Right lobe of liver (tissue), 6 donors: ENCODE measurements at regions not wholly inside any gene's neighbourhood (a gene's known extent, or its start where the extent isn't known, plus 50 kb on each side); places are given as distances from the start of the nearest gene placed in this dataset.
A peak's percentile ranks its signal among the peaks of the same experiment; 100 is the strongest.

Source experiments
- ATAC-seq, 4 donors: fragments of 200-7000 bp; cut with Tn5 transposase; one replicate each; pipeline ENCODE4 v1.9.1; 2020; ENCODE audit warnings: mild to moderate bottlenecking in 4 of 4, moderate library complexity in 4 of 4
- DNase-seq, 3 donors: peaks; one replicate each; pipeline ENCODE4 v3.0.0-alpha.2; 2020
- H3K27ac ChIP-seq, 3 donors: fragments of 200-600 bp; one replicate each; pipeline ENCODE4 v1.8.0; 2022
- H3K27me3 ChIP-seq, 2 donors: fragments of 200-600 bp; one replicate each; pipeline ENCODE4 v1.8.0; 2022
- H3K36me3 ChIP-seq, 4 donors: fragments of 200-600 bp; sonication (generic) in 1 of 4; one replicate each; pipeline versions ENCODE4 v1.5.1 to v1.8.0; 2017 to 2022; ENCODE audit warnings: control low read depth in 1 of 4
- H3K4me1 ChIP-seq, 4 donors: fragments of 200-600 bp; sonication (generic) in 1 of 4; one replicate each; pipeline versions ENCODE4 v1.5.1 to v1.8.0; 2017 to 2022; ENCODE audit warnings: control low read depth in 1 of 4
- H3K4me3 ChIP-seq, 3 donors: fragments of 200-600 bp; one replicate each; pipeline ENCODE4 v1.8.0; 2022
- H3K9me3 ChIP-seq, 4 donors: fragments of 200-600 bp; sonication (generic) in 1 of 4; one replicate each; pipeline versions ENCODE4 v1.5.1 to v1.8.0; 2017 to 2022; ENCODE audit warnings: control low read depth in 1 of 4
- CTCF ChIP-seq, 4 donors: fragments of 200-600 bp in 3 of 4; fragments of 450-650 bp in 1 of 4; IDR thresholded peaks; one replicate each; pipeline versions ENCODE4 v1.5.1 to v1.8.0; 2016 to 2022; ENCODE audit warnings: antibody characterized with exemption in 4 of 4, mild to moderate bottlenecking in 2 of 4
- POLR2A ChIP-seq: fragments of 450-650 bp; IDR thresholded peaks from one replicate; pipeline ENCODE4 v1.6.1; 2017; ENCODE audit warnings: antibody characterized with exemption, mild to moderate bottlenecking
- WGBS: methylation state at CpG from one replicate; pipeline ENCODE4 v1.1.6; 2018; ENCODE audit warnings: low coverage, low lambda C conversion rate; ENCODE audit not compliant: insufficient coverage; ENCODE audit errors: missing lambda C conversion rate; 5-methylcytosine and 5-hydroxymethylcytosine counted together
- intact Hi-C, 2 donors: fragments of 100-400 bp; cut with DNase I; formaldehyde crosslinking; loops; one replicate each; pipeline versions ENCODE4 v1.11.2 to v1.14.1; 2022
- donor health status: DM: no; HTN: yes; CAD: no.
- donor health status: DM: no; HTN: no; CAD: no.
- donor health status: DM: no; HTN: no; CAD: no.
- donor health status: DM: no; HTN: yes; CAD: no.
- donor health status: DM: no; HTN: yes; CAD: no.

DNA sequence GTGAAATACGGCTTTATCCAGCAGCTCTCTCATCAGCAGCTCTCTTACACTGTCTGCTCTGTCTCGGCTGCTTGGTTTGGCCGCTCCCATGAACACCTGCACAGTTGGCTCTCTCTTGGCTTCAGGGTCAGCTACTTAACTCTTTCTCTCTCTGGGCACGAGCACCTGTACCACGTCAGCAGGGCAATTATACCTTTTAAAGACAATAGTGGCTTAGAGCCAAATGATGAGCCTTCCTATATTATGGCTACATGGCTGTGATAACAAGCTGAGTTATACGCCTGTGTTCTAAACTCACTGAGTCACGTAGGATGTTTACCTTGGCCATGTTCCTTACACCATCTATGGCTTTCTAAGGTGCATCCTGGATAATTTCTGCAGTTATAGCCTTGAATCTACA is 69.2 kb upstream of the CTNND2 start:
- 64% methylated on average over 5 of the region's 7 CpGs for WGBS

GRCh38 chr5:11963227-11963626 is 59.0 kb upstream of the CTNND2 start:
- DNase-seq (no peak), ATAC-seq (no peak)
- no peaks in the 10 kb centered on the region for H3K4me1 ChIP-seq
- no peak overlapping the region for H3K4me3 ChIP-seq
- H3K27ac ChIP-seq = no peak overlapping the region
- H3K36me3 ChIP-seq = no peaks in the 10 kb centered on the region
- no peaks in the 10 kb centered on the region for H3K27me3 ChIP-seq
- no peaks in the 10 kb centered on the region for H3K9me3 ChIP-seq
- no peak for TF ChIP-seq CTCF (IDR thresholded peaks at IDR 0.05)
- no peak for TF ChIP-seq POLR2A
- 85% methylated on average over 3 of the region's 3 CpGs for WGBS
- intact Hi-C loops = no loop called here

More for the DNA sequence above, 69.2 kb upstream of the CTNND2 start:
- Histone ChIP-seq H3K9me3 (no peaks in the 10 kb centered on the region), H3K4me3 (no peak overlapping the region), H3K36me3 (no peaks in the 10 kb centered on the region), H3K27ac (no peak overlapping the region), H3K27me3 (no peaks in the 10 kb centered on the region), H3K4me1 (no peaks in the 10 kb centered on the region)
- ATAC-seq (no peak), DNase-seq (no peak)
- no peak for TF ChIP-seq CTCF (IDR thresholded peaks at IDR 0.05)
- TF ChIP-seq POLR2A = no peak
- intact Hi-C loops = no loop called here

DNA sequence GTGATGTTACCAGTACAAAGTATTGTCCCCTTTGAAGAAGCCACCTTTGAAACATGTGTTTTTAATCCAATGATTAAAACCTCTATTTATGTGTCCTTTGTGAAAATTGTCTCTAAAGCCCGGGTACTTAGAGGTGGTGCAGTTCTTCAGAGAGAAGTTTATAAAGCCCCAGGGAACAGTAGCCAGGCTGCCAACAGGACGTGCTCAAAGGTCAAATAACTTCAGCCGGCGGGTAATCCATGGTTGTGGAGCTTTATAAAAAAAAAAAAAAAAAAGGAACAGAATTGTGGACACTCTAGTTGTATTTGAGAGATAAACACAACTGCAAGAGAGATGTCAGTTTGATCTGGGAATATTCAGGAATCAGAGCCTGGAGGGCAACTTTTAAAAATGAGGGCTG is 57.9 kb upstream of the CTNND2 start:
- ATAC-seq (peak; percentile 76 to 83 (median 81)), DNase-seq (no peak)
- no peaks in the 10 kb centered on the region for H3K36me3 ChIP-seq
- H3K9me3 ChIP-seq = no peaks in the 10 kb centered on the region
- no peak overlapping the region for H3K4me3 ChIP-seq
- no peaks in the 10 kb centered on the region for H3K4me1 ChIP-seq
- intact Hi-C loops = no loop called here
- TF ChIP-seq POLR2A (no peak), CTCF (IDR thresholded peaks at IDR 0.05) (no peak)
- H3K27ac ChIP-seq = no peak overlapping the region
- 13% methylated on average over 4 of the region's 4 CpGs for WGBS
- no peaks in the 10 kb centered on the region for H3K27me3 ChIP-seq

- H3K27ac ChIP-seq = no peak overlapping the region
- no peaks in the 10 kb centered on the region for H3K36me3 ChIP-seq
- no peaks in the 10 kb centered on the region for H3K9me3 ChIP-seq
- no peaks in the 10 kb centered on the region for H3K4me1 ChIP-seq
- TF ChIP-seq POLR2A (no peak), CTCF (IDR thresholded peaks at IDR 0.05) (no peak)
- H3K27me3 ChIP-seq = no peaks in the 10 kb centered on the region
- no peak for ATAC-seq
- 41% methylated on average over 2 of the region's 2 CpGs for WGBS
- DNase-seq = no peak
- intact Hi-C loops = no loop called here
- no peak overlapping the region for H3K4me3 ChIP-seq
These were observed 54.1 kb upstream of the CTNND2 start for GRCh38 chr5:11958321-11958720.

- H3K4me3 ChIP-seq = no peak overlapping the region
- H3K4me1 ChIP-seq = no peaks in the 10 kb centered on the region
- H3K27ac ChIP-seq = no peak overlapping the region
- no peaks in the 10 kb centered on the region for H3K27me3 ChIP-seq
- no peaks in the 10 kb centered on the region for H3K9me3 ChIP-seq
- no peak for ATAC-seq
- no peak for TF ChIP-seq POLR2A
- TF ChIP-seq CTCF (IDR thresholded peaks at IDR 0.05) = no peak
- no peaks in the 10 kb centered on the region for H3K36me3 ChIP-seq
- intact Hi-C loops = no loop called here
- DNase-seq = no peak
These were observed 51.1 kb upstream of the CTNND2 start for GRCh38 chr5:11955331-11955730.
